Thyroid gland (tissue), 4 donors: ENCODE measurements at regions not wholly inside any gene's neighbourhood (a gene's known extent, or its start where the extent isn't known, plus 50 kb on each side); places are given as distances from the start of the nearest gene placed in this dataset.

Experiments
- DNase-seq, 2 donors: peaks; one replicate each; pipeline ENCODE4 v3.0.0-alpha.2; 2019
- H3K27ac ChIP-seq, 3 donors: fragments of 200-600 bp; sonication (generic); 1 replicate in 2 of 3; 2 replicates in 1 of 3; pipeline ENCODE4 v1.5.1; 2016 to 2019; ENCODE audit warnings: mild to moderate bottlenecking in 1 of 3, moderate library complexity in 1 of 3
- H3K27me3 ChIP-seq: fragments of 200-600 bp; sonication (generic); one replicate; pipeline ENCODE4 v1.5.1; 2019
- H3K36me3 ChIP-seq, 2 donors: fragments of 200-600 bp; sonication (generic); one replicate each; pipeline ENCODE4 v1.5.1; 2016 to 2019
- H3K4me1 ChIP-seq, 2 donors: fragments of 200-600 bp; sonication (generic); one replicate each; pipeline ENCODE4 v1.5.1; 2017 to 2019
- H3K4me3 ChIP-seq, 3 donors: fragments of 200-600 bp; sonication (generic); replicated peaks in 1 of 3; 1 replicate in 2 of 3; 2 replicates in 1 of 3; pipeline ENCODE4 v1.5.1; 2016; ENCODE audit warnings: mild to moderate bottlenecking in 1 of 3
- H3K9me3 ChIP-seq: fragments of 200-600 bp; sonication (generic); one replicate; pipeline ENCODE4 v1.5.1; 2017
- CTCF ChIP-seq, 6 experiments: fragments of 200-600 bp in 3 of 6; fragments of 450-650 bp in 3 of 6; sonication (generic) in 3 of 6; IDR thresholded peaks; one replicate each; pipeline ENCODE4 v1.5.1; 2016 to 2019; ENCODE audit warnings: antibody characterized with exemption in 6 of 6, mild to moderate bottlenecking in 2 of 6, inconsistent platforms in 1 of 6, moderate library complexity in 1 of 6
- POLR2A ChIP-seq, 2 donors: fragments of 450-650 bp; IDR thresholded peaks; one replicate each; pipeline ENCODE4 v1.6.1; 2017; ENCODE audit warnings: antibody characterized with exemption in 2 of 2, mild to moderate bottlenecking in 2 of 2, moderate library complexity in 1 of 2
- WGBS, 2 donors: methylation state at CpG; one replicate each; pipeline ENCODE4 v1.1.5; 2017; 5-methylcytosine and 5-hydroxymethylcytosine counted together
- intact Hi-C: fragments of 100-400 bp; cut with DNase I; formaldehyde crosslinking; loops from one replicate; pipeline ENCODE4 v1.15.1; 2023

GRCh38 chr21:25281134-25281533, 326.1 kb downstream of the MRPL39 start:
- Histone ChIP-seq H3K27me3 (no peaks in the 10 kb centered on the region), H3K9me3 (no peaks in the 10 kb centered on the region), H3K4me3 (no peak overlapping the region), H3K4me1 (no peaks in the 10 kb centered on the region), H3K36me3 (no peaks in the 10 kb centered on the region), H3K27ac (no peak overlapping the region)
- TF ChIP-seq CTCF (IDR thresholded peaks at IDR 0.05) (no peak), POLR2A (IDR thresholded peaks at IDR 0.05) (no peak)
- intact Hi-C loops: no loop called here
- no peak for DNase-seq

GRCh38 chr21:25280061-25280460, 327.2 kb downstream of the MRPL39 start:
- H3K4me1 ChIP-seq: no peaks in the 10 kb centered on the region
- no peak overlapping the region for H3K27ac ChIP-seq
- TF ChIP-seq CTCF (IDR thresholded peaks at IDR 0.05): no peak
- TF ChIP-seq POLR2A (IDR thresholded peaks at IDR 0.05): no peak
- intact Hi-C loops: no loop called here
- H3K9me3 ChIP-seq: no peaks in the 10 kb centered on the region
- WGBS, 2 donors: 32 to 60% methylated on average over 1 of the region's 1 CpG
- no peaks in the 10 kb centered on the region for H3K36me3 ChIP-seq
- no peak for DNase-seq
- no peaks in the 10 kb centered on the region for H3K27me3 ChIP-seq
- no peak overlapping the region for H3K4me3 ChIP-seq

GRCh38 chr21:25273959-25274358, 333.3 kb downstream of the MRPL39 start:
- Histone ChIP-seq H3K4me1 (no peaks in the 10 kb centered on the region), H3K4me3 (no peak overlapping the region), H3K27ac (no peak overlapping the region), H3K9me3 (no peaks in the 10 kb centered on the region), H3K36me3 (no peaks in the 10 kb centered on the region), H3K27me3 (no peaks in the 10 kb centered on the region)
- 74 to 83% methylated on average over 1 of the region's 1 CpG for WGBS, 2 donors
- no peak for DNase-seq
- no peak for TF ChIP-seq POLR2A (IDR thresholded peaks at IDR 0.05)
- TF ChIP-seq CTCF (IDR thresholded peaks at IDR 0.05): no peak
- intact Hi-C loops: no loop called here

GRCh38 chr21:25254491-25255174, 352.6 kb downstream of the MRPL39 start:
- H3K27ac ChIP-seq: no peak overlapping the region
- no peak for DNase-seq
- H3K27me3 ChIP-seq: no peaks in the 10 kb centered on the region
- no peak for TF ChIP-seq POLR2A (IDR thresholded peaks at IDR 0.05)
- TF ChIP-seq CTCF (IDR thresholded peaks at IDR 0.05): no peak
- no peaks in the 10 kb centered on the region for H3K9me3 ChIP-seq
- 75 to 83% methylated on average over 5 of the region's 5 CpGs for WGBS, 2 donors
- H3K4me1 ChIP-seq: no peaks in the 10 kb centered on the region
- H3K36me3 ChIP-seq: no peaks in the 10 kb centered on the region
- intact Hi-C loops: no loop called here
- H3K4me3 ChIP-seq: no peak overlapping the region

DNA sequence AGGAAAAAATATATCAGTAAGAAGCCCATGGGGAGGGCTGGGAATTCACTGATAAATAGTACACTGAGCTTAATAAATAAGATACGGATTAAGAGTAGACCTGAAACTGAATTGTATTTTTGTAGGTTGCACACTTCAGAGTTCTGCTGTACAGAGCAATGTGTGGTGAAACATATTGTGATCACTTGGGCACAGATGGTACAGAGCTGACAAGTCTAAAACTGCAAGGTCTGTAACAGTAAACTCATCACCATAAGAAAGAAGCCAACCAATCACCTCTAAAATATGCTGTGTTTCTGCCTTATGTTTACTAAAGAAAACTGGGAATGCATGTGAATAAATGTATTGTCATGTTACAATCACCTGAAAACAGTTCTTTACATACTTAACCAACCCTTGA, 360.7 kb downstream of the MRPL39 start:
- Histone ChIP-seq H3K27ac (no peak overlapping the region), H3K4me3 (no peak overlapping the region), H3K27me3 (no peaks in the 10 kb centered on the region), H3K36me3 (no peaks in the 10 kb centered on the region), H3K9me3 (no peaks in the 10 kb centered on the region), H3K4me1 (no peaks in the 10 kb centered on the region)
- DNase-seq: no peak
- WGBS, 2 donors: 92 to 98% methylated on average over 1 of the region's 1 CpG
- intact Hi-C loops: no loop called here
- no peak for TF ChIP-seq POLR2A (IDR thresholded peaks at IDR 0.05)
- no peak for TF ChIP-seq CTCF (IDR thresholded peaks at IDR 0.05)
